Cardiac muscle cell (in vitro differentiated cells and primary cell): ENCODE measurements at regions not wholly inside any gene's neighbourhood (a gene's known extent, or its start where the extent isn't known, plus 50 kb on each side); places are given as distances from the start of the nearest gene placed in this dataset.
"Not testable (repeated sequence)": the region's sequence is repeated elsewhere in the genome, so short reads cannot be mapped to it uniquely, and the experiment has no call there.

ENCODE experiments used
- DNase-seq, 2 donors: peaks; one replicate each; pipeline versions ENCODE4 v3.0.0 to v3.0.0-alpha.2; 2010 to 2017; ENCODE audit warnings: low read depth in 1 of 2, low spot score in 1 of 2
- H3K27ac ChIP-seq: fragments of 200-600 bp; sonication (generic); 2 replicates; pipeline ENCODE4 v1.5.1; 2016
- H3K27me3 ChIP-seq: fragments of 200-600 bp; sonication (generic); 2 replicates; pipeline ENCODE4 v1.6.0; 2016; ENCODE audit warnings: control low read depth
- H3K36me3 ChIP-seq: fragments of 200-600 bp; sonication (generic); 2 replicates; pipeline ENCODE4 v1.5.1; 2016; ENCODE audit warnings: control low read depth
- H3K4me1 ChIP-seq: fragments of 200-600 bp; sonication (generic); 2 replicates; pipeline ENCODE4 v1.8.1; 2017; ENCODE audit warnings: low read depth, mild to moderate bottlenecking, mixed run types
- H3K4me3 ChIP-seq: fragments of 200-600 bp; sonication (generic); 2 replicates; pipeline ENCODE4 v1.5.1; 2016; ENCODE audit warnings: mild to moderate bottlenecking
- H3K9me3 ChIP-seq: fragments of 200-600 bp; sonication (generic); 2 replicates; pipeline ENCODE4 v1.5.1; 2017; ENCODE audit warnings: low read depth, mild to moderate bottlenecking, control low read depth
- TF ChIP-seq, protein P1 (sequence below): IDR thresholded peaks from 2 replicates; pipeline ENCODE4 v1.5.1; 2012; ENCODE audit warnings: low read depth, mild to moderate bottlenecking, low read length

DNA sequence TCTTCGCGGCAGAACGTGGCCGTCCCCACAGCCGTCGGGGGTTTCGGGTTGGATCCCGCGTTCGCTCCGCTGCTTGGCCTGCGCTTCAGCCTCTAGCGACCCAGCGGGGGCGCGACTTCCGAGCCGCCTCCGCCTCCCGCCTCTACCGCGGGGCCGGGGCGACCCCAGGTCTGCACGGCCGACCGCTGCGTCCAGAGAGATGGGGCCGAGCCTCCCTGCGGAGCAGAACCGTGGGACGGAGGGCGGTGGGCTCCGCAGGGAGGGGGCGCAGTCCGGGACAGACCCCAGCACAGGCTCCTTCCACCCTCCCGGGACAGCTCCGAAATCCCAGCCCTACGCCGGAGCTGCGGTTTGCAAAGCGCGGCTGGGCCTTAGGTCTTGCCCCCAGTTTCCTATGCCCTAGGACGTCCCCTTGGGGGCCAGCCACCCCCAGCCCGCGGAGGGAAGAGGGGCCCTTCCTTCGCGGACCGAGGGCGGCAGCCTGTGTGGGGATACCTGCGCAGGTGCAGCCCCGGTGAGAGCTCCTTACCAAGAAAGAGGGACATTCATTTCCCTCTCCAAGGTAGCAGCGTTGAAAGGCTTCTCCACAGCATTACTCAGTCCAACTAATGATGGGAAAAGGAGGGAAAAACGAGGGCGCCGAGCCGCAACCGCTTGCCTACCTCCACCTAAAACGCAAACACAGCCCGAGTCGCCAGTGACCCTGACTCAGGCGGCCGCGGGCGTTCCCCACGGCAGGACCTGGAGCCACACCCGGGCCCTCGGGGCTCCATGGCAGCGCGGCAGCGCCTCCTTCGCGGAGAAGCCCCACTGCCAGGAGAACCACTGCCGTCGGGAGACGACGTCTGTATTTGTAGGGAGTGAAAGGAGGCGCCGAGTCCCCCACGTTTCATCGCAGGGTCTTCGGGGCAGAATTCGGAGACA is 115.7 kb downstream of the BMS1 start:
- TF ChIP-seq, protein P1, sequence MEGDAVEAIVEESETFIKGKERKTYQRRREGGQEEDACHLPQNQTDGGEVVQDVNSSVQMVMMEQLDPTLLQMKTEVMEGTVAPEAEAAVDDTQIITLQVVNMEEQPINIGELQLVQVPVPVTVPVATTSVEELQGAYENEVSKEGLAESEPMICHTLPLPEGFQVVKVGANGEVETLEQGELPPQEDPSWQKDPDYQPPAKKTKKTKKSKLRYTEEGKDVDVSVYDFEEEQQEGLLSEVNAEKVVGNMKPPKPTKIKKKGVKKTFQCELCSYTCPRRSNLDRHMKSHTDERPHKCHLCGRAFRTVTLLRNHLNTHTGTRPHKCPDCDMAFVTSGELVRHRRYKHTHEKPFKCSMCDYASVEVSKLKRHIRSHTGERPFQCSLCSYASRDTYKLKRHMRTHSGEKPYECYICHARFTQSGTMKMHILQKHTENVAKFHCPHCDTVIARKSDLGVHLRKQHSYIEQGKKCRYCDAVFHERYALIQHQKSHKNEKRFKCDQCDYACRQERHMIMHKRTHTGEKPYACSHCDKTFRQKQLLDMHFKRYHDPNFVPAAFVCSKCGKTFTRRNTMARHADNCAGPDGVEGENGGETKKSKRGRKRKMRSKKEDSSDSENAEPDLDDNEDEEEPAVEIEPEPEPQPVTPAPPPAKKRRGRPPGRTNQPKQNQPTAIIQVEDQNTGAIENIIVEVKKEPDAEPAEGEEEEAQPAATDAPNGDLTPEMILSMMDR, result no peak
- no peaks in the 10 kb centered on the region for H3K36me3 ChIP-seq
- no peak for DNase-seq
- no peaks in the 10 kb centered on the region for H3K4me1 ChIP-seq
- H3K27ac ChIP-seq, result no peak overlapping the region
- H3K27me3 ChIP-seq, result no peaks in the 10 kb centered on the region
- no peaks in the 10 kb centered on the region for H3K9me3 ChIP-seq
- no peak overlapping the region for H3K4me3 ChIP-seq

GRCh38 chr10:42899036-42899435 is 116.4 kb downstream of the BMS1 start:
- no peak overlapping the region for H3K4me3 ChIP-seq
- H3K27me3 ChIP-seq, result no peaks in the 10 kb centered on the region
- no peaks in the 10 kb centered on the region for H3K9me3 ChIP-seq
- H3K27ac ChIP-seq, result no peak overlapping the region
- TF ChIP-seq, protein P1, result no peak
- no peaks in the 10 kb centered on the region for H3K36me3 ChIP-seq
- no peak for DNase-seq
- H3K4me1 ChIP-seq, result no peaks in the 10 kb centered on the region

DNA sequence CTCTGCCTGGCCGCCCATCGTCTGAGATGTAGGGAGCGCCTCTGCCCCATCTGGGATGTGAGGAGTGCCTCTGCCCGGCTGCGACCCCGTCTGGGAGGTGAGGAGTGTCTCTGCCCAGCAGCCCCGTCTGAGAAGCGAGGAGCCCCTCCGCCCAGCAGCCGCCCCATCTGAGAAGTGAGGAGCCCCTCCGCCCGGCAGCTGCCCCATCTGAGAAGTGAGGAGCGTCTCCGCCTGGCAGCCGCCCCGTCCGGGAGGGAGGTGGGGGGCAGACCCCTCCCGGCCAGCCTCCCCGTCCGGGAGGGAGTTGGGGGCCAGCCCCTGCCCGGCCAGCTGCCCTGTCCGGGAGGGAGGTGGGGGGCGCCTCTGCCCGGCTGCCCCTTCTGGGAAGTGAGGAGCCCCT is 117.8 kb downstream of the BMS1 start:
- not testable (repeated sequence) for H3K4me1 ChIP-seq

GRCh38 chr10:42911359-42911758 is 128.8 kb downstream of the BMS1 start:
- H3K9me3 ChIP-seq, result no peaks in the 10 kb centered on the region
- H3K27ac ChIP-seq, result no peak overlapping the region
- no peak for DNase-seq
- TF ChIP-seq, protein P1, result no peak
- no peaks in the 10 kb centered on the region for H3K4me1 ChIP-seq
- H3K36me3 ChIP-seq, result no peaks in the 10 kb centered on the region
- H3K4me3 ChIP-seq, result no peak overlapping the region
- H3K27me3 ChIP-seq, result no peaks in the 10 kb centered on the region

More for the DNA sequence above, 117.8 kb downstream of the BMS1 start:
- not testable (repeated sequence) for H3K27me3 ChIP-seq, DNase-seq, H3K4me3 ChIP-seq, H3K9me3 ChIP-seq, H3K36me3 ChIP-seq, H3K27ac ChIP-seq

GRCh38 chr10:42916974-42917373 is 134.4 kb downstream of the BMS1 start:
- Histone ChIP-seq H3K36me3 (no peaks in the 10 kb centered on the region), H3K4me3 (no peak overlapping the region), H3K9me3 (no peaks in the 10 kb centered on the region), H3K27ac (no peak overlapping the region), H3K27me3 (no peaks in the 10 kb centered on the region), H3K4me1 (no peaks in the 10 kb centered on the region)
- TF ChIP-seq, protein P1, result no peak
- DNase-seq, result no peak

GRCh38 chr10:42917821-42918220 is 135.2 kb downstream of the BMS1 start:
- Histone ChIP-seq H3K4me1 (no peaks in the 10 kb centered on the region), H3K36me3 (no peaks in the 10 kb centered on the region), H3K4me3 (no peak overlapping the region), H3K9me3 (no peaks in the 10 kb centered on the region), H3K27me3 (no peaks in the 10 kb centered on the region), H3K27ac (no peak overlapping the region)
- DNase-seq, result no peak
- TF ChIP-seq, protein P1, result no peak
